ENCODE measurements at regions not wholly inside any gene's neighbourhood (a gene's known extent, or its start where the extent isn't known, plus 50 kb on each side); places are given as distances from the start of the nearest gene placed in this dataset.
"Not testable (repeated sequence)": the region's sequence is repeated elsewhere in the genome, so short reads cannot be mapped to it uniquely, and the experiment has no call there.

DNA sequence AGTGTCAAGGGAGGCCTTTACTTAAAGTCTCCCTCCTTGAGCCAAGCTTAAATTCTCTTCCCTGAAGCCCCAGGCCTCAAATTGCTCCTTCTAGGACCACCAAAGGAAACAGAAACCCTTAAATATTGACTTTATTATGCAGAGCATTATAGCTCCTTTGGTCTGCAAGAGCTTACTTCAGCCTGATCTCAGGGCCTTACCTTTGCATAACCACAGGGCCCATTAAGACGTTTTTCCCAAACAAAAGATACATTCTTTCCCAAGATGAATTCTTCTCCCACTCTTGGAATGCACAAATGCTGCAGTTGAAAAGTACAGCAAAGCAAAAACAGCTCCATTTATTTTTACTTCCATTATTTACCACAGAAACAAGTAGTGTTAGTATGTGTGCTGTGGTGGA, 130.8 kb downstream of the B3GNT2 start:
- no peaks in the 10 kb centered on the region for H3K27me3 ChIP-seq (ENCODE audit: control insufficient read depth, insufficient read depth, low read length)
- H3K9ac ChIP-seq (ENCODE audit: low read length) = no peak overlapping the region
- no peak overlapping the region for H3K4me3 ChIP-seq (ENCODE audit: low read length)
- no peak overlapping the region for H3K27ac ChIP-seq (ENCODE audit: low read length)
- H3K9me3 ChIP-seq (ENCODE audit: control insufficient read depth, low read depth, low read length) = peaks cover 14% of the 10 kb centered on the region
- H3K36me3 ChIP-seq (ENCODE audit: control insufficient read depth, low read depth, low read length) = no peaks in the 10 kb centered on the region
- H3K4me1 ChIP-seq (ENCODE audit: control insufficient read depth, low read depth, low read length) = peaks cover 26% of the 10 kb centered on the region

DNA sequence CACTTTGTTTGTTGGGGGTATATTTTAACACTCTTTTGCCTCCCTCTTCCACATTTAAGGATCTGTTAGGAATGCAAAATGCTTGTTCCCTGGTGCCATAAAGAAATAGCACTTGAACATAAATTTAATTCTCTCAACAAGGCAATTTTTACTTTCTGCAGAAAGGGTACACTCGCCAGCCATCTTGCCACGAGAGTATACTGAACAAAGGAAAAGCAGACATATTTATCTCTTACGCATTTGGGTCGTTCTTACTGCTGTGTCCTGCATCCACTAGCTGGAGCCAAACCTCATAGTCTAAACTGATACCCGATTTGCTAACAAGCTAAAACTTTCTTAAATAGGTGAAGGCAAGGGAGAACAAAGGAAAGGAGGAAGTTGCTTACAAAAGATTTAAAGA, 129.5 kb downstream of the B3GNT2 start:
- Histone ChIP-seq H3K27me3 (ENCODE audit: control insufficient read depth, insufficient read depth, low read length) (no peaks in the 10 kb centered on the region), H3K9me3 (ENCODE audit: control insufficient read depth, low read depth, low read length) (peaks cover 14% of the 10 kb centered on the region), H3K27ac (ENCODE audit: low read length) (no peak overlapping the region), H3K36me3 (ENCODE audit: control insufficient read depth, low read depth, low read length) (no peaks in the 10 kb centered on the region), H3K9ac (ENCODE audit: low read length) (no peak overlapping the region), H3K4me3 (ENCODE audit: low read length) (no peak overlapping the region), H3K4me1 (ENCODE audit: control insufficient read depth, low read depth, low read length) (peaks cover 39% of the 10 kb centered on the region)

- no peaks in the 10 kb centered on the region for H3K36me3 ChIP-seq (ENCODE audit: control insufficient read depth, low read depth, low read length)
- peaks cover 14% of the 10 kb centered on the region for H3K9me3 ChIP-seq (ENCODE audit: control insufficient read depth, low read depth, low read length)
- no peak overlapping the region for H3K9ac ChIP-seq (ENCODE audit: low read length)
- H3K27me3 ChIP-seq (ENCODE audit: control insufficient read depth, insufficient read depth, low read length) = no peaks in the 10 kb centered on the region
- H3K4me3 ChIP-seq (ENCODE audit: low read length) = no peak overlapping the region
- H3K4me1 ChIP-seq (ENCODE audit: control insufficient read depth, low read depth, low read length) = peaks cover 23% of the 10 kb centered on the region
- H3K27ac ChIP-seq (ENCODE audit: low read length) = no peak overlapping the region
Measured at GRCh38 chr2:62321380-62322289, 125.7 kb downstream of the B3GNT2 start.

DNA sequence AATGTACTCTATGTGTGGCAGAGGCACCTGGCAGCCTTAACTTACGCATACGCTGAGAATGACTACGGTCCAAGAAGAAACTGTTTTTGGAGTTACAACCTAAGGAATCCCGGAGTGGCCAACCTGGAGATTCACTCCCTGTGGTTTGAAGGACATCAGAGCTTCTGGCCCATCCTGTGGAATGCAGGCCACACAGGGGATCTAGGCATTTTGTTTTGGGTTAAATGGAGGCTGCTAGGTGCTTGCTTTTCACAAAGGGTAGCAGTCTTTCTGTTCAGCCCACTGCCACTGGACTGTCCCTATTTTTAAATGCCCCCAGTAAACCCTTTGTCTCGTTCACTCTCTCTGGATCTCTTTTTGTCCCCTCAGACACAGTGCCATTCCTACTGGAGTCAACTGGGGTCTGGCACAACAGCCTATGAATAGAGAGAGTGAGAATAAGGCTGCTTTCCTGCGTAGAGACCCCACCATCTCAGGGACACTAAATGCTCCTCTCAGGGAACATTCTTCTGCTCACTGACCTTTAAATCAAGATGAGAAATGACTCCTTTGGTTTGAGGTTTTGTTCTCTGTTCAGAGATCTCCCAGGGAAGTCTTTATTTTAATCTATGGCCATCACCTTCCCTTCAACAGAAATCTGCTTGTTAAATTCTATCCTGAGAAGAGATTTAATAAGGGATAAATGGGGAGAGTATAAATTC, 124.9 kb downstream of the B3GNT2 start:
- H3K27ac ChIP-seq (ENCODE audit: low read length) = peak overlapping the region; percentile 34
- H3K9ac ChIP-seq (ENCODE audit: low read length) = no peak overlapping the region
- H3K4me3 ChIP-seq (ENCODE audit: low read length) = no peak overlapping the region
- H3K9me3 ChIP-seq (ENCODE audit: control insufficient read depth, low read depth, low read length) = peaks cover 11% of the 10 kb centered on the region
- H3K4me1 ChIP-seq (ENCODE audit: control insufficient read depth, low read depth, low read length) = peaks cover 20% of the 10 kb centered on the region
- no peaks in the 10 kb centered on the region for H3K36me3 ChIP-seq (ENCODE audit: control insufficient read depth, low read depth, low read length)
- no peaks in the 10 kb centered on the region for H3K27me3 ChIP-seq (ENCODE audit: control insufficient read depth, insufficient read depth, low read length)

- not testable (repeated sequence) for H3K36me3 ChIP-seq (ENCODE audit: control insufficient read depth, low read depth, low read length); H3K27me3 ChIP-seq (ENCODE audit: control insufficient read depth, insufficient read depth, low read length); H3K9me3 ChIP-seq (ENCODE audit: control insufficient read depth, low read depth, low read length); H3K4me3 ChIP-seq (ENCODE audit: low read length); H3K9ac ChIP-seq (ENCODE audit: low read length); H3K27ac ChIP-seq (ENCODE audit: low read length)
- H3K4me1 ChIP-seq (ENCODE audit: control insufficient read depth, low read depth, low read length) = peaks cover 20% of the 10 kb centered on the region
Measured at GRCh38 chr2:62320137-62320536, 124.2 kb downstream of the B3GNT2 start.

- no peak overlapping the region for H3K4me3 ChIP-seq (ENCODE audit: low read length)
- H3K4me1 ChIP-seq (ENCODE audit: control insufficient read depth, low read depth, low read length) = peaks cover 20% of the 10 kb centered on the region
- no peak overlapping the region for H3K27ac ChIP-seq (ENCODE audit: low read length)
- no peak overlapping the region for H3K9ac ChIP-seq (ENCODE audit: low read length)
- no peaks in the 10 kb centered on the region for H3K9me3 ChIP-seq (ENCODE audit: control insufficient read depth, low read depth, low read length)
- no peaks in the 10 kb centered on the region for H3K36me3 ChIP-seq (ENCODE audit: control insufficient read depth, low read depth, low read length)
- no peaks in the 10 kb centered on the region for H3K27me3 ChIP-seq (ENCODE audit: control insufficient read depth, insufficient read depth, low read length)
Measured at GRCh38 chr2:62319070-62319469, 123.2 kb downstream of the B3GNT2 start.

- Histone ChIP-seq H3K27ac (ENCODE audit: low read length) (no peak overlapping the region), H3K36me3 (ENCODE audit: control insufficient read depth, low read depth, low read length) (no peaks in the 10 kb centered on the region), H3K4me1 (ENCODE audit: control insufficient read depth, low read depth, low read length) (peaks cover 2% of the 10 kb centered on the region), H3K9me3 (ENCODE audit: control insufficient read depth, low read depth, low read length) (no peaks in the 10 kb centered on the region), H3K9ac (ENCODE audit: low read length) (no peak overlapping the region), H3K27me3 (ENCODE audit: control insufficient read depth, insufficient read depth, low read length) (no peaks in the 10 kb centered on the region), H3K4me3 (ENCODE audit: low read length) (no peak overlapping the region)
Measured at GRCh38 chr2:62315476-62315875, 119.6 kb downstream of the B3GNT2 start.

DNA sequence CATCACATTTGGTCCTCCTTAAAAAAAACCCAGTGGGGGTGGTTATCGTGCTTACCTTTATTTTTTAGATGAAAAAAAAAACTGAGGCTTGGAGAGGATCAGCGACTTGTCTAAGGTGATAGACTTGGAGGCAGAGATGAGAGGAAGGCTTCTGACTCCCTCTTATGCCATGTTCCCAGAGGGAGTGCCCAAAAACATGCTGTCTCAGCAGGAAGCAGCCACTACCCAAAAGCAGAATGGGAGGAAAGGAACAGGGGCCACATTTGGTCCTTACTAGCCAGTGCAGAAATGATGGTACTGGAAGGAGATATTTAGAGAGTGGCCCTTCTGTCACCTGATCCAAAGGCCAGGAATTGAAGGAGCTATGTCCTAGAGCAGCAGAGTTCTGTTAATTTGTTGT, 118.4 kb downstream of the B3GNT2 start:
- no peaks in the 10 kb centered on the region for H3K9me3 ChIP-seq (ENCODE audit: control insufficient read depth, low read depth, low read length)
- no peak overlapping the region for H3K4me3 ChIP-seq (ENCODE audit: low read length)
- H3K4me1 ChIP-seq (ENCODE audit: control insufficient read depth, low read depth, low read length) = peaks cover 7% of the 10 kb centered on the region
- no peak overlapping the region for H3K27ac ChIP-seq (ENCODE audit: low read length)
- no peaks in the 10 kb centered on the region for H3K27me3 ChIP-seq (ENCODE audit: control insufficient read depth, insufficient read depth, low read length)
- H3K36me3 ChIP-seq (ENCODE audit: control insufficient read depth, low read depth, low read length) = no peaks in the 10 kb centered on the region
- H3K9ac ChIP-seq (ENCODE audit: low read length) = no peak overlapping the region

GRCh38 chr2:62313449-62314227, 117.7 kb downstream of the B3GNT2 start:
- H3K9ac ChIP-seq (ENCODE audit: low read length) = no peak overlapping the region
- peaks cover 10% of the 10 kb centered on the region for H3K4me1 ChIP-seq (ENCODE audit: control insufficient read depth, low read depth, low read length)
- H3K27me3 ChIP-seq (ENCODE audit: control insufficient read depth, insufficient read depth, low read length) = no peaks in the 10 kb centered on the region
- no peaks in the 10 kb centered on the region for H3K9me3 ChIP-seq (ENCODE audit: control insufficient read depth, low read depth, low read length)
- no peaks in the 10 kb centered on the region for H3K36me3 ChIP-seq (ENCODE audit: control insufficient read depth, low read depth, low read length)
- H3K27ac ChIP-seq (ENCODE audit: low read length) = no peak overlapping the region
- no peak overlapping the region for H3K4me3 ChIP-seq (ENCODE audit: low read length)

- no peaks in the 10 kb centered on the region for H3K9me3 ChIP-seq (ENCODE audit: control insufficient read depth, low read depth, low read length)
- no peaks in the 10 kb centered on the region for H3K27me3 ChIP-seq (ENCODE audit: control insufficient read depth, insufficient read depth, low read length)
- H3K4me1 ChIP-seq (ENCODE audit: control insufficient read depth, low read depth, low read length) = peaks cover 23% of the 10 kb centered on the region
- no peak overlapping the region for H3K27ac ChIP-seq (ENCODE audit: low read length)
- no peak overlapping the region for H3K9ac ChIP-seq (ENCODE audit: low read length)
- H3K4me3 ChIP-seq (ENCODE audit: low read length) = no peak overlapping the region
- no peaks in the 10 kb centered on the region for H3K36me3 ChIP-seq (ENCODE audit: control insufficient read depth, low read depth, low read length)
Measured at GRCh38 chr2:62309465-62310091, 113.7 kb downstream of the B3GNT2 start.

- no peak overlapping the region for H3K9ac ChIP-seq (ENCODE audit: low read length)
- no peak overlapping the region for H3K27ac ChIP-seq (ENCODE audit: low read length)
- no peaks in the 10 kb centered on the region for H3K27me3 ChIP-seq (ENCODE audit: control insufficient read depth, insufficient read depth, low read length)
- H3K9me3 ChIP-seq (ENCODE audit: control insufficient read depth, low read depth, low read length) = no peaks in the 10 kb centered on the region
- no peaks in the 10 kb centered on the region for H3K36me3 ChIP-seq (ENCODE audit: control insufficient read depth, low read depth, low read length)
- no peak overlapping the region for H3K4me3 ChIP-seq (ENCODE audit: low read length)
- H3K4me1 ChIP-seq (ENCODE audit: control insufficient read depth, low read depth, low read length) = peaks cover 23% of the 10 kb centered on the region
Measured at GRCh38 chr2:62309081-62309464, 113.2 kb downstream of the B3GNT2 start.
